CD4-positive, alpha-beta T cell treated with Interleukin-1 beta for 1 hour (primary cell): ENCODE measurements at regions not wholly inside any gene's neighbourhood (a gene's known extent, or its start where the extent isn't known, plus 50 kb on each side); places are given as distances from the start of the nearest gene placed in this dataset.

Experiments used
- DNase-seq, 2 donors: peaks; one replicate each; pipeline ENCODE4 v3.0.0-alpha.2; 2020 to 2022

GRCh38 chr14:98144964-98145363 lies 1127.0 kb downstream of the BCL11B start:
- no peak for DNase-seq

- DNase-seq: no peak
Observed at GRCh38 chr14:98146416-98146815, 1125.6 kb downstream of the BCL11B start.

- DNase-seq: no peak
Observed at GRCh38 chr14:98154254-98154653, 1117.7 kb downstream of the BCL11B start.

GRCh38 chr14:98156411-98156810 lies 1115.6 kb downstream of the BCL11B start:
- DNase-seq: no peak

- no peak for DNase-seq
Observed at GRCh38 chr14:98160901-98161300, 1111.1 kb downstream of the BCL11B start.

- DNase-seq: no peak
Observed at GRCh38 chr14:98161356-98161755, 1110.6 kb downstream of the BCL11B start.

- DNase-seq: no peak
Observed at GRCh38 chr14:98162856-98163805, 1108.9 kb downstream of the BCL11B start.

- no peak for DNase-seq
Observed at GRCh38 chr14:98163873-98164272, 1108.1 kb downstream of the BCL11B start.

- DNase-seq: no peak
Observed at GRCh38 chr14:98165976-98166375, 1106.0 kb downstream of the BCL11B start.

- no peak for DNase-seq
Observed at GRCh38 chr14:98167275-98167674, 1104.7 kb downstream of the BCL11B start.

- DNase-seq: peak; percentile 30 to 51
Observed at GRCh38 chr14:98167705-98168104, 1104.3 kb downstream of the BCL11B start.

- no peak for DNase-seq
Observed at GRCh38 chr14:98168211-98168985, 1103.6 kb downstream of the BCL11B start.

GRCh38 chr14:98169170-98169587 lies 1102.8 kb downstream of the BCL11B start:
- no peak for DNase-seq

- no peak for DNase-seq
Observed at GRCh38 chr14:98170575-98170974, 1101.4 kb downstream of the BCL11B start.

- DNase-seq: no peak
Observed at GRCh38 chr14:98171654-98172053, 1100.3 kb downstream of the BCL11B start.

GRCh38 chr14:98172243-98172778 lies 1099.7 kb downstream of the BCL11B start:
- no peak for DNase-seq

- peak; percentile 75 to 85 for DNase-seq
Observed at GRCh38 chr14:98173305-98173704, 1098.7 kb downstream of the BCL11B start.

GRCh38 chr14:98174041-98174440 lies 1098.0 kb downstream of the BCL11B start:
- no peak for DNase-seq

GRCh38 chr14:98175436-98175835 lies 1096.6 kb downstream of the BCL11B start:
- no peak for DNase-seq

- DNase-seq: no peak
Observed at GRCh38 chr14:98175881-98176280, 1096.1 kb downstream of the BCL11B start.

- no peak for DNase-seq
Observed at GRCh38 chr14:98176892-98177291, 1095.1 kb downstream of the BCL11B start.

GRCh38 chr14:98177551-98177950 lies 1094.4 kb downstream of the BCL11B start:
- DNase-seq: peak in 1 of 2 donors; percentile 57

GRCh38 chr14:98181241-98181640 lies 1090.8 kb downstream of the BCL11B start:
- DNase-seq: no peak

GRCh38 chr14:98181768-98182167 lies 1090.2 kb downstream of the BCL11B start:
- DNase-seq: no peak
